ENCODE measurements at regions not wholly inside any gene's neighbourhood (a gene's known extent, or its start where the extent isn't known, plus 50 kb on each side); places are given as distances from the start of the nearest gene placed in this dataset.

- TF ChIP-seq CTCF (IDR thresholded peaks at IDR 0.05) (no peak), REST (IDR thresholded peaks at IDR 0.05; ENCODE audit: insufficient read depth in 1 of 2, low read depth in 2 of 2, low read length in 1 of 2) (no peak)
Observed at GRCh38 chr13:67645874-67646467, 415.8 kb upstream of the PCDH9 start.
